A172 (cell line): ENCODE measurements at regions not wholly inside any gene's neighbourhood (a gene's known extent, or its start where the extent isn't known, plus 50 kb on each side); places are given as distances from the start of the nearest gene placed in this dataset.
A peak's percentile ranks its signal among the peaks of the same experiment; 100 is the strongest.
"Not testable (repeated sequence)": the region's sequence is repeated elsewhere in the genome, so short reads cannot be mapped to it uniquely, and the experiment has no call there.

Experiments used
- DNase-seq: peaks from one replicate; pipeline ENCODE4 v3.0.0-alpha.2; 2015; ENCODE audit warnings: low spot score

GRCh38 chr13:26895808-26896466 lies 135.4 kb upstream of the GPR12 start:
- no peak for DNase-seq

DNA sequence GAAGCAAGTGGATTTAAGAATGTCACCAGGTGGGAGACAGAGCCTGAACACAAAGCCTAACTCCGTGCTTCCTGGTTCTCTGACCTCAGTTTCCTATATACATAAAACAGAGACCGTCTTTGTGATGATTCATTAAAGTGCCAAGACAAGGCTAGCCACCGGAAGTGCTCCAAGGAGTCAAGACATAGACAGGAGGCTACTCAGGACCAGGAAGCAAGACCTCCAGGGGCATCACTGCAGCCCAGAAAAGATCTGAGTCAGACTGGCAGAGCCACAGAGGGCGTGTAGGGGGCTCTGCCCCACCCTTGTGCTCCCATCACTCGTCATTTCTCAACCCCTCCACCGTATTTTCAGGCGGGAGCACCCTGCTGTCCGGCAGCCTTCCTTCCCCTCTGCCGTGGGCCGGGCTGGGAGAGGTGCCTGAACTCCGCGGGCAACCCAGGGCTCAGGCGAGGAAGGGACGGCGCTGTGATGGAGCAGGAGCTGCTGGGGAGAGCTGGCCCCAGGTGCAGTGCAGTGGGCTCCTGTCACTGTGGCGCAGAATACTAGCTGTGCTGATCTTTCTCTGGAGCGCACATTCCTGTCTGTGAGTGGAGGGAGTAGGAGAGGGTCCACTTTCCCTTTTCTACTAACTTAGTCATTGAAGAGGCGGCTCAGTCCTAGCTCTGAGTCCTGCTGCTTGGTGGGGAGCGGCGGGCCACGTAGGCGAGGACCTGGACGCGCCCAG lies 134.7 kb upstream of the GPR12 start:
- no peak for DNase-seq

- DNase-seq: no peak
These were observed 128.0 kb upstream of the GPR12 start for GRCh38 chr13:26888632-26889031.

DNA sequence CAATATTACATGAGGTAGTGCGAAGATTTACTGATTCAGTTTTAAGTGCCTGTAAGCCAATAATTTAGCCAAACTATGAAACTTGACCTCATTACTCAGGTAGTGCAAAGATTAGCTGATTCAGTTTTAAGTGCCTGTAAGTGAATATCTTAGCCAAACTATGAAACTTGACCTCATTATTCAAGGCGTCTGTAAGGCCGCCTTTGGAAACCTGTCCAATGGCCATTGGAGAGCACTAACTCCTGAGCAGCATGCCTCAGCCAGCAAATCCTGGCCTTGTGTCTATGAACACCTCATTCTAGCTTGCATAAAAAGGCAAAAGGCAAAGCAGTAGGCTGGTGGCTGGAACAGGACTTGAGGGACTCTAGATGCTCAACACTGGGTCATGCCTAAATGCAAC lies 127.0 kb upstream of the GPR12 start:
- no peak for DNase-seq

DNA sequence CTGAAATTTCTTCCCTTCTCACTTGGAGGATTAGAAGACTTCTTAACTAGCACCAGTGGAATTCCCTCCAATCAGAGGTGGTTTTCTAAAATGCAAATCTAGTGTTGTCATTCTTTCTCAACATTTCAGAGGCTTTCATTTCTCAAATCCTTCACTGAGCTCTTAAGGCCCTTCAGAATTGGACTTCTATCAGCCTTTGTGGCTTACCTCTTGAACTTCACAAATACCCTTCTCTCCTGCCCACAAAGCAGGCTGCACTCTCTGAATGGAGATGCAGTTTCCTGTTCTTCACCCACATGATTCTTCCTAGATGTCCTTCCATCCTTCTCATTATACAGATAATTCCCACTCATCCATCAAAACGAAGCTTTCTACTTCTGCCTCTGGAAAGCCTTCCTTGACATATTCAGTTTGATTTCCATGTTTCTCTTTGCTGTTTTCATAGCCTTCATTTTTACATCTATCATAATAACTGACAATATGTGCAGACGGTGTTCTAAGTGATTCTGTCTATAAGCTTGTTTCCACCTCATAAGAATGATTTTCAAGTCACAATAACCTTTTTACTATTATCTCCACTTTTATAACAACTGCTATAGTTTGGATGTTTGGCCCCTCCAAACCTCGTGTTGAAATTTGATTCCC lies 123.1 kb upstream of the GPR12 start:
- DNase-seq: no peak

DNA sequence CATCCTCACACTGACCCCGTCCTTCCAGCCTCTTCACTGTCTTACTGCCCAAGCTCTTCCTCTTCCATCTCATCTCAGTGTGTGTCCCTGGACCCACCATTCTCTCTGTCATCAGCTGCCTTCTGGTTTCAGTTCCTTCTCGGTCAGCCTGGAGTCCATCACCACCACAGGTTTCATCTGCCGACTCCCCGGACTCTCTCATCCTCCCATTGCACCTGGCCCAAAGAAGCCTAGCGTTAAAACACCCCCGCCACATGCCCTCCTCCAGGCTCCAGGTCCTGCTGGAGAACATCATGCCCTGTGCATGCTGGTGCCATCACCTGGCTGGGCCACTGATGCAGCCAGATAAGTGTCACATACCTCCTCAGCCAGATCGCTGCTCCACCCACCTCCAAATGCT lies 122.1 kb upstream of the GPR12 start:
- DNase-seq: no peak

DNA sequence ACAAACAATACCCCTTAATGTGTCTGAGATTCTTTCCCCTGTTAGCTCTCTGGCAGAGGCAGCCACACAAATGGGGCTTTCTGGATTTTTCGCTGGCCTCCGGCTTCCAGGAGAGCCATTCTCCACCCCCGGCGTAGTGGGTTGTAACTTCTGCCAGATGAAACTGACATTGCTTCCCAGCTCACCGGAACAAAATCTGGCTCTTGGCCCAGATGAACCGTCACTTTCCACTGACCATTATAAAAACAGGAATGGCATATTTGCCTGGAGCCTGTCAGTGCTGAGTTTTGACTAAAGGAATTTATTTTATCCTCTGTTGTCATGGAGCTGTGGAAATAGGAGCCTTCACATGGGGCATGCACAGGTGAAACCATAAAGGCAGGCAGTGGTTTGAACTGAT lies 120.6 kb upstream of the GPR12 start:
- DNase-seq: peak; percentile 34

GRCh38 chr13:26880735-26881134 lies 120.1 kb upstream of the GPR12 start:
- DNase-seq: no peak

GRCh38 chr13:26878438-26878837 lies 117.9 kb upstream of the GPR12 start:
- no peak for DNase-seq

DNA sequence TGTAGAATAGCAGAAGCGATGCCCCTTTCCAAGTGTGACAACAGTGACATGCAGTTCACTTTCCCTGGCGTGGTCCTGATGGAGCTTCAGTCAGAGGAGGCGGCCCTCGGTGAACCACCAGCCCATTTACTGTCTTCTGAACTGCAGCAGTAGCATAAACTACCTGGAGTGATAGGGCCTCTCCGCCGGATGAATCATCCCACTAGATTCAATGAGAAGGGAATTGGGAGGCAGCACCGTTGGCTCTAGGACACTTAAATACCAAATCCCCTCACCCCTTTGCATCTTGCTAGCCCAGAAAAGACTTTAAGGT lies 112.8 kb upstream of the GPR12 start:
- DNase-seq: no peak

- peak; percentile 13 for DNase-seq
These were observed 112.2 kb upstream of the GPR12 start for GRCh38 chr13:26872525-26873385.

DNA sequence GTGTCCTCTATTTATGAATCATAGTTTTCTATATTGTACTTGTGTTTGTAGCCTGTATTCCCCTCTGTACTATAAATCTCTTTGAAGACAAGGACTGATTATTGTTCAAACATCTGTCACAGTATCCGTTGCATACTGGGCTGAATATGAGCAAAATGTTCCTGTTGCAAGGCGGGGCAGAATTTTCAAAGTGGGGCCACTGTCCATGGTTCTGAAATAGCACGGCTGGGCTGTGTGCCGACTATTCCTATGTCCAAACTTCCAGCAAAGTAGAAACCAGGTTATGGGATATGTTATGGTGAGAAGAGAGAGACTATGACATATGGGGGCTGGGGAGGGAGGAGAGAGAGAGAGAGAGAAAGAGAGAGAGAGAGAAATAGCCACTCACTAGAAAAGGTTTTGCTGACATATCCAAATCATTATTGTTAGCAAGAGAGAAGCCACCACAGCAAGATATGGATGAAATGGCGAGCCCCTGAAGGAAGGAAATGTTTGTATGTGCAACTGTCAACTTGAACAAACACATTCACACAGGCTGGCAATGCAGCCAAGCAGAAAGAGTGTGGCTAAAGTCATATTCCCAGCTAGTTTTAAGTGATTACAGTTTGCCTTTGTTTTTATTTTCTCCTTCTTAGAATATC lies 107.0 kb upstream of the GPR12 start:
- DNase-seq: peak; percentile 23

DNA sequence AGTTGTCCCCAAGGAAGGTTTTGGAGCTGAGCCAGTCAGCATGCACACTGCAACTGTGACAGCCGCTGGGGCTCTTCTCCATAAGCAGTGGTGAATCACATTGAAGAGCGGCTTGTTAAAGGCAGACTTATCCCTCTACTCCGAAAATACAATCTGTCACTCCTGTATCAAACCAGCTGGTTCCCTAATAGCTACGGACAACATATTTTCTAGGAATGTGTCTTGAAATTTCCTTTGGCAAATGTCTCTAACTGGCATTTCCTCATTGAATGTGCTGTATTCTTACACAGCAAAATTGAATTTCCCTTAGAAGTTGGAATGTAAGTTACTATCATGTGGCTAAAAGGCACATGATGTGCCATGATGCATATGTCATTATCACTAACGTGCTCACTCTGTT lies 104.0 kb upstream of the GPR12 start:
- no peak for DNase-seq

GRCh38 chr13:26861941-26862340 lies 101.4 kb upstream of the GPR12 start:
- no peak for DNase-seq

DNA sequence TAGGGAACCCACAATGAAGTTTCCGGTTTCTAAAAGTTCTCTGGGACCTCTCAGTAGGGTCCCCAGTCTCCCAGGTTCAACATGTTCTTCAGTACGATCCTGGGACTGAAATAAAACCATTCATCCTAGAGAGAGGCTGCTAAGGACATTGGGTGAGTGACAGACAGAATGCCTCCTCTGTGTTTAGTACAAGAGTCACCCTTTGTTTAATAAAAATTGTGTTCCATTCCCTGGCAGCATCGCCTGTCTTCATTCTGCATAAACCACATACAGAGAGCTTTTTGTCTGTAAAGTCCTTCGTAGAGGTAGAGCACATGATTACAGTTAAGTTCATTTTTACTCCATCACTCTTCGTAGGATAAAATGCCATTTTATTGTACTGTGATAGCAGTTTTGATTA lies 95.3 kb upstream of the GPR12 start:
- no peak for DNase-seq

DNA sequence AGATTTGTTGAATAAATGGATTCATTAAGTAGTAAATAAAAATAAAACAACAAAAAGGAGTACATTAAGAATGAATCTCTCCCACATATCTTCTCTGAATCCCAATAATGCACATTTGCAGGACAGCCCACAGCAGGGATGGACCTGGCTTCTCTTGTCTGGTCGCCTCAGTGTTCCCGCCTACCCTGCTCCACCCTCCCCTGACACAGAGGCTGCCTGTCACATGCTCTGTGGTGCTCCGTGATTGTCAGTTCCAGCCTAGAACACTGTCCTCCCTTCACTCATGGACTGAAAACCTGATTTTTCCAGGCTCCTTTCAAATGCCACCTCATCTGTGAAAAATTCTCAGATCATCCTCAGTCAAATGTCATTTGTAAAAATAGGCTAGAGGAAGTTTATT lies 94.5 kb upstream of the GPR12 start:
- DNase-seq: no peak

DNA sequence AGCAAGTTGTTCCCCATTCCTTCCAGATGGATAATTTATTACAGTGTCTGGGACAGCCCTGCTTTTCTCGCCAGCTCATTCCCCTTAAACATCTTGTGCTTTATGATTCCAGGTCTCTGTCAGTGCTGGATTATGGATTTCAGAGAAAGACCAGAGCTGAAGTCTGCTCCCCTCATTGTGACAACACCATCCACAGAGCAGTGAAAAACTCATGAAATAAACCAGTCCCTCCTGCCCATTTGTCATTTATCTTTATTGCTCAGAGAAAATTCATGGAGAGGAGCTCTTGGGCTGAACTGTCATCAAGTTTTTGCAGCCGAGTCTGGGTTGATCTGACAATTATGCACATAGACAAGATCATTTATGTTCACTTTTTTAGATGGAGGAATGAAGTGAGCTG lies 92.7 kb upstream of the GPR12 start:
- DNase-seq: no peak

DNA sequence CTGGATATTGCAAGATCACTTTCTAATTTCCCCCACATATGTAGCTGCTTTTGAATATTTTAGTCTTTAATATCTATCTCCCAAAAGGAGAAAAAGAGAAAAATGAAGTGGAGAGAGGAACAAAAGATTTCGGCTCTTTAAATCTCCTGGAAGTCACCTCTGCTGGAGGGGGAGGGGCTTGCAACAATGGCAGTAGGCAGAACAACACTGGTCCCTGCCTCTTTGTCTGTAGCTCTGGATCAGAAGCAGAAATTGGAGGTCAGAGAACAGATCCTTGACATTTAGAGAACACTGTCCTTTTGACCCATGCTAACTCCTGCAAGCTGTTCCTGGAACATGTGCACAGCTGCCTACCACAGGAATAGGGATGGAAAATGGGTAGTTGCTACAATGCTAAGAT lies 86.7 kb upstream of the GPR12 start:
- DNase-seq: no peak

DNA sequence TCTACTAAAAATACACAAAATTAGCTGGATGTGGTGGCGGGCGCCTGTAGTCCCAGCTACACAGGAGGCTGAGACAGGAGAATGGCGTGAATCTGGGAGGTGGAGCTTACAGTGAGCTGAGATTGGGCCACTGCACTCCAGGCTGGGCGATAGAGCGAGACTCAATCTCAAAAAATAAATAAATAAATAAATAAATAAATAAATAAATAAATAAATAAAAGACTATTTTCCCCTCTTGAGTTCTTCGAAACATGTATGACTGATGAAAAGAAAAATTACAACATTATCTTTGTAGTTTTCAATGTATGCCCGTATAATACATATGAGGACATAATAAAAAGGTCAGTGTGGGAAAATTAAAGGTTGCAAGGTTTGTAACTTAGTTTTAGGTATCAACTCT lies 84.5 kb upstream of the GPR12 start:
- not testable (repeated sequence) for DNase-seq

- no peak for DNase-seq
These were observed 79.1 kb upstream of the GPR12 start for GRCh38 chr13:26839682-26840081.

- DNase-seq: no peak
These were observed 78.2 kb upstream of the GPR12 start for GRCh38 chr13:26838821-26839220.

- no peak for DNase-seq
These were observed 77.4 kb upstream of the GPR12 start for GRCh38 chr13:26837997-26838396.
